Vagina (tissue), 2 donors: ENCODE measurements at regions not wholly inside any gene's neighbourhood (a gene's known extent, or its start where the extent isn't known, plus 50 kb on each side); places are given as distances from the start of the nearest gene placed in this dataset.

Experiments
- DNase-seq, 2 donors: peaks; one replicate each; pipeline ENCODE4 v3.0.0-alpha.2; 2017; ENCODE audit errors: extremely low spot score in 2 of 2
- H3K27ac ChIP-seq: fragments of 200-600 bp; sonication (generic); one replicate; pipeline ENCODE4 v1.5.1; 2019
- H3K27me3 ChIP-seq: fragments of 200-600 bp; sonication (generic); one replicate; pipeline ENCODE4 v1.5.1; 2019
- H3K36me3 ChIP-seq, 2 donors: fragments of 200-600 bp; sonication (generic); one replicate each; pipeline ENCODE4 v1.5.1; 2017 to 2019
- H3K4me1 ChIP-seq: fragments of 200-600 bp; sonication (generic); one replicate; pipeline ENCODE4 v1.5.1; 2019
- H3K4me3 ChIP-seq, 2 donors: fragments of 200-600 bp; sonication (generic); 1 replicate in 1 of 2; 2 replicates in 1 of 2; pipeline ENCODE4 v1.5.1; 2016 to 2019
- H3K9me3 ChIP-seq: fragments of 200-600 bp; sonication (generic); one replicate; pipeline ENCODE4 v1.5.1; 2019
- POLR2A ChIP-seq, 2 donors: fragments of 450-650 bp; IDR thresholded peaks; one replicate each; pipeline ENCODE4 v1.6.1; 2017; ENCODE audit warnings: antibody characterized with exemption in 2 of 2, mild to moderate bottlenecking in 2 of 2, moderate library complexity in 2 of 2
- POLR2AphosphoS5 ChIP-seq, 2 donors: sonication (generic); formaldehyde crosslinking; IDR thresholded peaks; one replicate each; pipeline ENCODE4 v1.9.0; 2017; ENCODE audit warnings: antibody characterized with exemption in 2 of 2, mild to moderate bottlenecking in 2 of 2, low read depth in 1 of 2; ENCODE audit not compliant: insufficient read depth in 1 of 2
- intact Hi-C: fragments of 100-400 bp; cut with DNase I; formaldehyde crosslinking; loops from one replicate; pipeline ENCODE4 v1.15.1; 2023
- TF ChIP-seq, protein P1 (sequence below), 3 experiments: fragments of 450-650 bp in 2 of 3; fragments of 200-600 bp in 1 of 3; sonication (generic) in 1 of 3; IDR thresholded peaks; one replicate each; pipeline ENCODE4 v1.5.1; 2017 to 2019; ENCODE audit warnings: antibody characterized with exemption in 3 of 3, mild to moderate bottlenecking in 2 of 3, moderate library complexity in 2 of 3

DNA sequence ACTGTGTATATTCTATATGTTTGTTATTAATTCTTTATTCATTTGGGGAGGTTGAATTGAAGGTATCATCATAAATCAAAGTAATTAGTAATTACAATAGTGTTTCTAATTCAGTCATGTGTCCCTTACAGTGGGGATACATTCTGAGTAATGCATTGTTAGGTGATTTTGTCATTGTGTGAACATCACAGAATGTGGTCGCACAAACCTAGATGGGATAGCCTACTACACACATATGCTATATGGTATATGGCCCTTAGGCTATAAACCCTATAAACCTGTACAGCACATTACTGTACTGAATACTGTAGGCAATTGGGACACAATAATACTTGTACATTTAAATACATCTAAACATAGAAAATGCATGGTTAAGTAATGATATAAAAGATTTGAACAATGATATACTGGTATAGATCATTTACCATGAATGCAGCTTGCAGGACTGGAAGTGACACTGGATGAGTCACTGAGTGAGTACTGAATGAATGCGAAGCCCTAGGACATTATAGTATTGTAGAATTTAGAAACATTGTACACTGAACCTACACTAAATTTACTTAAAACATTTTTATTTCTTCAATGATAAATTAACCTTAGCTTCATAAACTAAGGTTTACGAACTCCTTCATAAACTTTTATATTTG lies 936.2 kb upstream of the CHORDC1 start:
- H3K27me3 ChIP-seq, result no peaks in the 10 kb centered on the region
- no peak overlapping the region for H3K27ac ChIP-seq
- no peak for DNase-seq
- H3K36me3 ChIP-seq, result no peaks in the 10 kb centered on the region
- H3K9me3 ChIP-seq, result no peaks in the 10 kb centered on the region
- intact Hi-C loops, result no loop called here
- no peak overlapping the region for H3K4me3 ChIP-seq
- no peaks in the 10 kb centered on the region for H3K4me1 ChIP-seq
- TF ChIP-seq POLR2AphosphoS5 (IDR thresholded peaks at IDR 0.05; ENCODE audit: insufficient read depth in 1 of 2, low read depth in 1 of 2) (no peak), POLR2A (IDR thresholded peaks at IDR 0.05) (no peak)
- TF ChIP-seq, protein P1, sequence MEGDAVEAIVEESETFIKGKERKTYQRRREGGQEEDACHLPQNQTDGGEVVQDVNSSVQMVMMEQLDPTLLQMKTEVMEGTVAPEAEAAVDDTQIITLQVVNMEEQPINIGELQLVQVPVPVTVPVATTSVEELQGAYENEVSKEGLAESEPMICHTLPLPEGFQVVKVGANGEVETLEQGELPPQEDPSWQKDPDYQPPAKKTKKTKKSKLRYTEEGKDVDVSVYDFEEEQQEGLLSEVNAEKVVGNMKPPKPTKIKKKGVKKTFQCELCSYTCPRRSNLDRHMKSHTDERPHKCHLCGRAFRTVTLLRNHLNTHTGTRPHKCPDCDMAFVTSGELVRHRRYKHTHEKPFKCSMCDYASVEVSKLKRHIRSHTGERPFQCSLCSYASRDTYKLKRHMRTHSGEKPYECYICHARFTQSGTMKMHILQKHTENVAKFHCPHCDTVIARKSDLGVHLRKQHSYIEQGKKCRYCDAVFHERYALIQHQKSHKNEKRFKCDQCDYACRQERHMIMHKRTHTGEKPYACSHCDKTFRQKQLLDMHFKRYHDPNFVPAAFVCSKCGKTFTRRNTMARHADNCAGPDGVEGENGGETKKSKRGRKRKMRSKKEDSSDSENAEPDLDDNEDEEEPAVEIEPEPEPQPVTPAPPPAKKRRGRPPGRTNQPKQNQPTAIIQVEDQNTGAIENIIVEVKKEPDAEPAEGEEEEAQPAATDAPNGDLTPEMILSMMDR (IDR thresholded peaks at IDR 0.05), result no peak

DNA sequence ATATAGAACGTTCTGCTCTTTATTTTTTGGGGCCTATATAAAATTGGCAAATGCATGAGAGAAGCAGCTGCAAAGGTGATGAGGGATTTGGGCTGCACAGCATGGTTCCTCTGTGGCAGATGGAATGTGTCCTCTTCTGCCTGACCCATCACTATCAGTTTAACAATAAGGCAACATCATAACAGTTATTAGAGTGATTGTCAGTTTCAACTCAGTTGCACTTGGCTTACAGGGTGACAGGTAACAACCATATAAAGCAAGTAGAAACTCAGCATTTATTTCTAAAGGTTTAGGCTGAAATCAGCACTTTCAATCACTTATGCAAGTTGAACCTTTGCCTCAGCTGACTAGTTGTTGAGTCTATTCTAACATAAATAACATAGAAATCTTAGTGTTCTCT lies 935.4 kb upstream of the CHORDC1 start:
- Histone ChIP-seq H3K36me3 (no peaks in the 10 kb centered on the region), H3K4me1 (no peaks in the 10 kb centered on the region), H3K9me3 (no peaks in the 10 kb centered on the region), H3K4me3 (no peak overlapping the region), H3K27me3 (no peaks in the 10 kb centered on the region), H3K27ac (no peak overlapping the region)
- TF ChIP-seq POLR2A (IDR thresholded peaks at IDR 0.05), result no peak
- no peak for TF ChIP-seq POLR2AphosphoS5 (IDR thresholded peaks at IDR 0.05; ENCODE audit: insufficient read depth in 1 of 2, low read depth in 1 of 2)
- TF ChIP-seq, protein P1 (IDR thresholded peaks at IDR 0.05), result no peak
- intact Hi-C loops, result no loop called here
- DNase-seq, result no peak

DNA sequence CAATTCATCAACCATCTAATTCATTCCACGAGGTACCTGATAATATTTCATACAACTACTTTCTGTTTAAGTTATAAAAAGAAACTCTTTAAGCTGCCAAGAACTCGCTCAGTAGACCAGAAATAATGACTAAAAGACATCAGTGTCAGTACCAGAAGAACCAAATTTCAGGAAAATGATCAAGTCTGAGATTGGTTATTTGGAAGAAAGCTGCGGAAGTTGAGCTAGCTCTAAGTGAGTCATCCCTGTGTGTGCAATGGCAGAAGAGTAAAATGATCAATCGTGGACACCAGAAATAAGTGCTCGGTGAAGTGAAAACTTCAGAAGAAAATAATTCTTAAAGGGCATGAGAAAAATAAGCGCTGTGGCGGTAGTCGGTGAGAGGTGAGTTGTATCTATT lies 933.2 kb upstream of the CHORDC1 start:
- Histone ChIP-seq H3K27me3 (no peaks in the 10 kb centered on the region), H3K36me3 (no peaks in the 10 kb centered on the region), H3K9me3 (no peaks in the 10 kb centered on the region), H3K4me3 (no peak overlapping the region), H3K4me1 (no peaks in the 10 kb centered on the region), H3K27ac (no peak overlapping the region)
- TF ChIP-seq, protein P1 (IDR thresholded peaks at IDR 0.05), result no peak
- TF ChIP-seq POLR2A (IDR thresholded peaks at IDR 0.05), result no peak
- TF ChIP-seq POLR2AphosphoS5 (IDR thresholded peaks at IDR 0.05; ENCODE audit: insufficient read depth in 1 of 2, low read depth in 1 of 2), result no peak
- intact Hi-C loops, result no loop called here
- DNase-seq, result no peak

DNA sequence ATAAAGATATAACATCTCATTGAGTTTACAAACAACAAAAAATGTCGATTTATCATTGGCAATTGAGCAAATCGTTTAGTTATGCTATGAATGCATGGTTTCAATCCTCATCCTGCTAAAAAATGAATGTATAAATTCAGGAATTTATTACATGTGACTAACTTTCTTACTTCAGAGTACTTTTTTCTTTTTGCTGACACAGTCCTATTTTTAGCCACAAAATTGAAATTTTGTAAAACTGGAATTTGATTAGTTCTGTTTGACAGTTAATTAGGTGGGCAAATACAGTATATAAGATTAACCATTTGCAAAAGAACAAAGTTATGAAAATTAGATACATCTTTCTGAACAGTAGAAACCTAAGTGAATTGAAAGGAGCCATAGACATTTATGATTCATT lies 925.0 kb upstream of the CHORDC1 start:
- Histone ChIP-seq H3K27ac (no peak overlapping the region), H3K36me3 (no peaks in the 10 kb centered on the region), H3K27me3 (no peaks in the 10 kb centered on the region), H3K4me1 (no peaks in the 10 kb centered on the region), H3K9me3 (no peaks in the 10 kb centered on the region), H3K4me3 (no peak overlapping the region)
- DNase-seq, result no peak
- no peak for TF ChIP-seq POLR2AphosphoS5 (IDR thresholded peaks at IDR 0.05; ENCODE audit: insufficient read depth in 1 of 2, low read depth in 1 of 2)
- TF ChIP-seq, protein P1 (IDR thresholded peaks at IDR 0.05), result no peak
- no peak for TF ChIP-seq POLR2A (IDR thresholded peaks at IDR 0.05)
- intact Hi-C loops, result no loop called here

DNA sequence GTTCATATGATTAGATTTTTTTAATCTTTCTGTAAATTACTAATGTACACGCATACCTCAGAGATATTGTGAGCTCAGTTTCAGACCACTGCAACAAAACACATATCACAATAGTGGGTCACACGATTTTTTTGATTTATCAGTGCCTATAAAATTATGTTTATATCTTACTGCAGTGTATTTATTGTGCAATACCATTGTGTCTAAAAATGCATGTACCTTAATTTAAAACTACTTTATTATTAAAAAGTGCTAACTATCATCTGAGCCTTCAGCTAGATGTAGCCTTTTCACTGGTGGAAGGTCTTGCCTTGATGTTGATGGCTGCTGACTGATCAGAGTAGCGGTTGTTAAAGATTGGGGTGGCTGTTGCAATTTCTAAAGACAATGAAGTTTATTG lies 918.8 kb upstream of the CHORDC1 start:
- no peak overlapping the region for H3K4me3 ChIP-seq
- H3K4me1 ChIP-seq, result no peaks in the 10 kb centered on the region
- no peak for DNase-seq
- H3K27me3 ChIP-seq, result no peaks in the 10 kb centered on the region
- no peaks in the 10 kb centered on the region for H3K9me3 ChIP-seq
- no peak overlapping the region for H3K27ac ChIP-seq
- no peaks in the 10 kb centered on the region for H3K36me3 ChIP-seq
- intact Hi-C loops, result no loop called here
- TF ChIP-seq POLR2A (IDR thresholded peaks at IDR 0.05), result no peak
- TF ChIP-seq, protein P1 (IDR thresholded peaks at IDR 0.05), result no peak
- TF ChIP-seq POLR2AphosphoS5 (IDR thresholded peaks at IDR 0.05; ENCODE audit: insufficient read depth in 1 of 2, low read depth in 1 of 2), result no peak
